Loucy (cell line): ENCODE measurements at regions not wholly inside any gene's neighbourhood (a gene's known extent, or its start where the extent isn't known, plus 50 kb on each side); places are given as distances from the start of the nearest gene placed in this dataset.

Experiments
- H2AFZ ChIP-seq: fragments of 200-600 bp; sonication (generic); 2 replicates; pipeline ENCODE4 v1.6.0; 2016; ENCODE audit warnings: antibody characterized with exemption, mild to moderate bottlenecking, low read length, moderate library complexity
- H3F3A ChIP-seq: fragments of 200-600 bp; 2 replicates; pipeline ENCODE4 v1.6.0; 2016; ENCODE audit warnings: antibody characterized with exemption, low read depth, mild to moderate bottlenecking
- H3K27me3 ChIP-seq: fragments of 200-600 bp; sonication (generic); 2 replicates; pipeline ENCODE4 v1.6.1; 2014; ENCODE audit warnings: low read length, mild to moderate bottlenecking; ENCODE audit not compliant: insufficient read depth, poor library complexity, severe bottlenecking
- H3K36me3 ChIP-seq: fragments of 200-600 bp; sonication (generic); 2 replicates; pipeline ENCODE4 v1.6.1; 2016; ENCODE audit warnings: low read length; ENCODE audit not compliant: insufficient read depth
- H3K4me1 ChIP-seq: fragments of 200-600 bp; sonication (generic); 2 replicates; pipeline ENCODE4 v1.5.1; 2014; ENCODE audit warnings: low read length, mild to moderate bottlenecking; ENCODE audit not compliant: insufficient read depth, poor library complexity, severe bottlenecking
- H3K4me2 ChIP-seq: fragments of 200-600 bp; sonication (generic); 2 replicates; pipeline ENCODE4 v1.6.0; 2014; ENCODE audit warnings: antibody characterized with exemption, low read length, low read depth, mild to moderate bottlenecking; ENCODE audit not compliant: poor library complexity, severe bottlenecking
- H3K4me3 ChIP-seq: fragments of 200-600 bp; sonication (generic); 2 replicates; pipeline ENCODE4 v1.5.1; 2014; ENCODE audit warnings: low read length, mild to moderate bottlenecking, mixed read lengths; ENCODE audit not compliant: poor library complexity, severe bottlenecking
- H3K79me2 ChIP-seq: fragments of 200-600 bp; sonication (generic); 2 replicates; pipeline ENCODE4 v1.6.1; 2014; ENCODE audit warnings: low read length; ENCODE audit not compliant: insufficient read depth
- H3K9ac ChIP-seq: fragments of 200-600 bp; sonication (generic); 2 replicates; pipeline ENCODE4 v1.6.0; 2014; ENCODE audit warnings: mild to moderate bottlenecking, low read depth, low read length, moderate library complexity; ENCODE audit not compliant: poor library complexity, severe bottlenecking
- H3K9me2 ChIP-seq: fragments of 200-600 bp; sonication (generic); replicated peaks from 2 replicates; pipeline ENCODE4 v1.6.1; 2016; ENCODE audit warnings: low read depth, low read length, mixed read lengths
- H3K9me3 ChIP-seq: fragments of 200-600 bp; sonication (generic); 2 replicates; pipeline ENCODE4 v1.6.1; 2014; ENCODE audit warnings: mild to moderate bottlenecking, antibody characterized with exemption, low read length, low read depth; ENCODE audit not compliant: insufficient read depth
- H4K20me1 ChIP-seq: fragments of 200-600 bp; sonication (generic); 2 replicates; pipeline ENCODE4 v1.6.0; 2014; ENCODE audit warnings: antibody characterized with exemption, low read length, mild to moderate bottlenecking; ENCODE audit not compliant: insufficient read depth, poor library complexity, severe bottlenecking
- CTCF ChIP-seq: fragments of 200-600 bp; sonication (generic); conservative IDR thresholded peaks from 2 replicates; pipeline ENCODE4 v1.5.1; 2014; ENCODE audit warnings: mild to moderate bottlenecking, antibody characterized with exemption, low read length
- EZH2phosphoT487 ChIP-seq: fragments of 200-600 bp; IDR thresholded peaks from 2 replicates; pipeline ENCODE4 v1.6.1; 2018; ENCODE audit warnings: antibody characterized with exemption, mild to moderate bottlenecking, moderate library complexity, borderline replicate concordance

GRCh38 chr19:30690935-30691818 is 319.0 kb downstream of the ZNF536 start:
- H3K27me3 ChIP-seq = no peaks in the 10 kb centered on the region
- no peak overlapping the region for H3K9ac ChIP-seq
- no peaks in the 10 kb centered on the region for H3K9me2 ChIP-seq
- no peaks in the 10 kb centered on the region for H3K9me3 ChIP-seq
- H3K4me1 ChIP-seq = no peaks in the 10 kb centered on the region
- TF ChIP-seq EZH2phosphoT487 = no peak
- no peak for TF ChIP-seq CTCF
- H4K20me1 ChIP-seq = no peaks in the 10 kb centered on the region
- H2AFZ ChIP-seq = no peak overlapping the region
- H3K36me3 ChIP-seq = no peaks in the 10 kb centered on the region
- H3F3A ChIP-seq = no peaks in the 10 kb centered on the region
- H3K4me2 ChIP-seq = no peak overlapping the region
- no peaks in the 10 kb centered on the region for H3K79me2 ChIP-seq
- H3K4me3 ChIP-seq = no peak overlapping the region

- Histone ChIP-seq H4K20me1 (no peaks in the 10 kb centered on the region), H2AFZ (no peak overlapping the region), H3K27me3 (no peaks in the 10 kb centered on the region), H3K36me3 (no peaks in the 10 kb centered on the region), H3K4me1 (no peaks in the 10 kb centered on the region), H3K4me3 (no peak overlapping the region), H3F3A (no peaks in the 10 kb centered on the region), H3K9ac (no peak overlapping the region), H3K4me2 (no peak overlapping the region), H3K9me3 (no peaks in the 10 kb centered on the region), H3K9me2 (no peaks in the 10 kb centered on the region), H3K79me2 (no peaks in the 10 kb centered on the region)
- TF ChIP-seq CTCF (no peak), EZH2phosphoT487 (no peak)
Observed at GRCh38 chr19:30690525-30690924, 318.3 kb downstream of the ZNF536 start.

- Histone ChIP-seq H3K4me3 (no peak overlapping the region), H3K79me2 (no peaks in the 10 kb centered on the region), H3K4me1 (no peaks in the 10 kb centered on the region), H4K20me1 (no peaks in the 10 kb centered on the region), H3K9me2 (no peaks in the 10 kb centered on the region), H3K27me3 (no peaks in the 10 kb centered on the region), H2AFZ (no peak overlapping the region), H3K36me3 (no peaks in the 10 kb centered on the region), H3F3A (no peaks in the 10 kb centered on the region), H3K4me2 (no peak overlapping the region), H3K9me3 (no peaks in the 10 kb centered on the region), H3K9ac (no peak overlapping the region)
- TF ChIP-seq CTCF = no peak
- TF ChIP-seq EZH2phosphoT487 = no peak
Observed at GRCh38 chr19:30689474-30689873, 317.3 kb downstream of the ZNF536 start.
